Endodermal cell (in vitro differentiated cells): ENCODE measurements at regions not wholly inside any gene's neighbourhood (a gene's known extent, or its start where the extent isn't known, plus 50 kb on each side); places are given as distances from the start of the nearest gene placed in this dataset.
A peak's percentile ranks its signal among the peaks of the same experiment; 100 is the strongest.

ENCODE experiments used
- DNase-seq: peaks from one replicate; pipeline ENCODE4 v3.0.0-alpha.2; 2017
- H3K27ac ChIP-seq: 2 replicates; pipeline ENCODE4 v1.5.1; 2013; ENCODE audit warnings: mild to moderate bottlenecking, low read depth, low read length, moderate library complexity
- H3K27me3 ChIP-seq: 2 replicates; pipeline ENCODE4 v1.6.1; 2013; ENCODE audit warnings: mild to moderate bottlenecking, low read length, moderate library complexity; ENCODE audit not compliant: insufficient read depth, control insufficient read depth, poor library complexity, severe bottlenecking
- H3K36me3 ChIP-seq: 2 replicates; pipeline ENCODE4 v1.7.0; 2013; ENCODE audit warnings: mild to moderate bottlenecking, low read length, moderate library complexity; ENCODE audit not compliant: control insufficient read depth, insufficient read depth
- H3K4me1 ChIP-seq: one replicate; pipeline ENCODE4 v1.7.0; 2013; ENCODE audit warnings: low read length; ENCODE audit not compliant: control insufficient read depth, insufficient read depth
- H3K4me3 ChIP-seq: 2 replicates; pipeline ENCODE4 v1.5.1; 2013; ENCODE audit warnings: mild to moderate bottlenecking, low read length, moderate library complexity
- H3K9ac ChIP-seq: 2 replicates; pipeline ENCODE4 v1.6.1; 2013; ENCODE audit warnings: mild to moderate bottlenecking, low read length, moderate library complexity; ENCODE audit not compliant: poor library complexity, severe bottlenecking; ENCODE audit errors: extremely low read depth
- H3K9me3 ChIP-seq: 2 replicates; pipeline ENCODE4 v1.6.1; 2013; ENCODE audit warnings: mild to moderate bottlenecking, low read length, moderate library complexity; ENCODE audit not compliant: control insufficient read depth
- H3K27ac Mint-ChIP-seq: 2 replicates; pipeline ENCODE4 v1.8.0; 2020; ENCODE audit warnings: mixed read lengths
- H3K27me3 Mint-ChIP-seq: 2 replicates; pipeline ENCODE4 v1.8.0; 2021; ENCODE audit warnings: mild to moderate bottlenecking, mixed read lengths; ENCODE audit not compliant: insufficient read depth
- H3K36me3 Mint-ChIP-seq: 2 replicates; pipeline ENCODE4 v1.8.0; 2020; ENCODE audit warnings: low read depth, mixed read lengths
- H3K4me1 Mint-ChIP-seq: 2 replicates; pipeline ENCODE4 v1.8.0; 2020; ENCODE audit warnings: mixed read lengths
- H3K4me3 Mint-ChIP-seq: 2 replicates; pipeline ENCODE4 v1.8.0; 2020; ENCODE audit warnings: mild to moderate bottlenecking, moderate library complexity, mixed read lengths
- H3K9me3 Mint-ChIP-seq: 2 replicates; pipeline ENCODE4 v1.8.0; 2020; ENCODE audit warnings: mild to moderate bottlenecking, mixed read lengths
- CTCF ChIP-seq: fragments of 200-600 bp; sonication (generic); conservative IDR thresholded peaks from 2 replicates; pipeline ENCODE4 v1.5.0; 2021; ENCODE audit warnings: antibody characterized with exemption, mild to moderate bottlenecking
- WGBS, 2 experiments: methylation state at CpG; one replicate each; pipeline versions ENCODE4 v1.1.5 to v1.1.7; 2013; ENCODE audit warnings: missing lambda C conversion rate in 2 of 2, mixed read lengths in 1 of 2; ENCODE audit not compliant: insufficient coverage in 1 of 2, insufficient read length in 1 of 2; 5-methylcytosine and 5-hydroxymethylcytosine counted together

GRCh38 chr17:73733517-73733916, 89.3 kb upstream of the SDK2 start:
- Histone ChIP-seq H3K9me3 (peaks cover 7% of the 10 kb centered on the region), H3K36me3 (no peaks in the 10 kb centered on the region), H3K4me3 (no peak overlapping the region), H3K27ac (no peak overlapping the region), H3K27me3 (no peaks in the 10 kb centered on the region), H3K4me1 (no peaks in the 10 kb centered on the region), H3K9ac (no peak overlapping the region)
- no peak overlapping the region for H3K27ac Mint-ChIP-seq
- no peak for TF ChIP-seq CTCF
- peaks cover 43% of the 10 kb centered on the region for H3K27me3 Mint-ChIP-seq
- no peak overlapping the region for H3K4me3 Mint-ChIP-seq
- peaks cover 18% of the 10 kb centered on the region for H3K9me3 Mint-ChIP-seq
- H3K4me1 Mint-ChIP-seq, result no peaks in the 10 kb centered on the region
- WGBS, 2 experiments, result 78 to 89% methylated on average over 1 of the region's 1 CpG
- no peaks in the 10 kb centered on the region for H3K36me3 Mint-ChIP-seq
- no peak for DNase-seq

- no peaks in the 10 kb centered on the region for H3K4me1 ChIP-seq
- Mint-ChIP-seq H3K4me1 (no peaks in the 10 kb centered on the region), H3K27me3 (peaks cover 47% of the 10 kb centered on the region), H3K4me3 (no peak overlapping the region), H3K36me3 (no peaks in the 10 kb centered on the region), H3K27ac (no peak overlapping the region), H3K9me3 (peaks cover 16% of the 10 kb centered on the region)
- DNase-seq, result no peak
- WGBS, 2 experiments, result 85 to 89% methylated on average over 6 of the region's 6 CpGs
- H3K4me3 ChIP-seq, result no peak overlapping the region
- no peak overlapping the region for H3K9ac ChIP-seq
- no peaks in the 10 kb centered on the region for H3K27me3 ChIP-seq
- TF ChIP-seq CTCF, result no peak
- H3K9me3 ChIP-seq, result peaks cover 7% of the 10 kb centered on the region
- H3K36me3 ChIP-seq, result no peaks in the 10 kb centered on the region
- H3K27ac ChIP-seq, result no peak overlapping the region
Measured at GRCh38 chr17:73735245-73735644, 91.0 kb upstream of the SDK2 start.

- H3K4me1 ChIP-seq, result no peaks in the 10 kb centered on the region
- TF ChIP-seq CTCF, result no peak
- 77 to 91% methylated on average over 12 to 16 of the region's 16 CpGs for WGBS, 2 experiments
- Mint-ChIP-seq H3K36me3 (no peaks in the 10 kb centered on the region), H3K27me3 (peaks cover 39% of the 10 kb centered on the region), H3K4me3 (no peak overlapping the region), H3K4me1 (no peaks in the 10 kb centered on the region), H3K9me3 (no peaks in the 10 kb centered on the region), H3K27ac (no peak overlapping the region)
- no peak overlapping the region for H3K4me3 ChIP-seq
- H3K36me3 ChIP-seq, result no peaks in the 10 kb centered on the region
- no peaks in the 10 kb centered on the region for H3K9me3 ChIP-seq
- peak overlapping the region; percentile 4 for H3K27ac ChIP-seq
- no peak for DNase-seq
- no peak overlapping the region for H3K9ac ChIP-seq
- no peaks in the 10 kb centered on the region for H3K27me3 ChIP-seq
Measured at GRCh38 chr17:73738751-73739575, 94.7 kb upstream of the SDK2 start.
